GM20431 (cell line): ENCODE measurements at regions not wholly inside any gene's neighbourhood (a gene's known extent, or its start where the extent isn't known, plus 50 kb on each side); places are given as distances from the start of the nearest gene placed in this dataset.

Experiments used
- in situ Hi-C: fragments of 300-500 bp; cut with MseI, MboI; formaldehyde crosslinking; loops from one replicate; pipeline ENCODE4 v1.15.0; 2020; ENCODE audit warnings: low sequenced_read_pairs; ENCODE audit not compliant: unreplicated experiment

DNA sequence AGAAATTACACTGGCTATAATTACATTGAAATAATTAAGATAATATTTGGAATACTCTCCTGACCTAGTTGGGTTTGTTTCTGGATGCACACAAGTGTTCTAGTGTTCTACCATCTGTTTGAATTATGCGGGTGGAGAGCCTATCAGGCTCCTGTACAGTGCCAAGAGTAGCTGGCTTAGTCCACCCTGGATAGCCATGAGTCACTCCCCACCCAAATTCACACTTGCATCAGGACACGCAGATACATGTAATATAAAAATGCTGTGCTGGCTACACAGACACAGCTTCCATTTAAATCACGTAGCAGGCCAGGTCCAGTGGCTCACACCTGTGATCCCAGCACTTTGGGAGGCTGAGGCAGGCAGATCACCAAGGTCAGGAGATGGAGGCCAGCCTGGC, 686.2 kb upstream of the SLC35B3 start:
- in situ Hi-C loops: no loop called here

DNA sequence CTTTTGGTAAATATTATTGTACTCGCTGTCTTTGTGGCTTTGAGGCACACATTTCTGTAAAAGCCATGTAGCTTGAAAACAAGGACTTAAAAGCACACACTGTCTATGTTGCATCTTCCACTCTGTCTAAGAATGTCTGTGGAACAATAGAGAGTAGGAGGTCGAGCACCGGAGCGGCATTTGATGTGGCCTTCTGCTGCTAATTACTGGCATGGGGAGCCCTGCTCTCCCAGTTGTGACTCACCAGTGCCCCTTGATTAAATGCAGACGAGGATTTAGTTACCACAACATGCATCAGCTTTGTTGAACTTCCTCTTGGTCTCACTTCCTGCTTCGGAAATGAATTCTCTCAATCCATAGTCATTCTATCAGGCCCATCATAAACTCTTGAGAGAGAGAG, 680.7 kb upstream of the SLC35B3 start:
- in situ Hi-C loops: no loop called here

DNA sequence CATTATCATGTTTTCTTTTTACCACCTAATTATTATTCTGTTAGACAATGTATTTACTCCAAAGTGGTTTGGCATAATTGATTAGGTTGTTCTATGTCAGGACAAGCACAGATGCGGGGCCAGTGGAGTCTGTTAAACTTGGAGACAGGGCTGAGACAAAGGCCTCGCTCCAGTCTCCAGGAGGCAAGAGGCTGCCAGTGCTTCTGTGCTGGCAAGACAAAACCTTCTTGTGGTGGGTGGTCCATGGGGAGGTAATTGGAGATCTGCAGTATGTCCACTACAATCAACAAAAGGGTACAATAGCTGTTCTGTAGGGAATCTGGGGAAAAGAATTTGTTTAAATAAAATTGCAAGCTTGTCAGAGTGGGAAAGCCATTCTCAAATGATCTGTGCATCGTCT, 677.2 kb upstream of the SLC35B3 start:
- in situ Hi-C loops: no loop called here

DNA sequence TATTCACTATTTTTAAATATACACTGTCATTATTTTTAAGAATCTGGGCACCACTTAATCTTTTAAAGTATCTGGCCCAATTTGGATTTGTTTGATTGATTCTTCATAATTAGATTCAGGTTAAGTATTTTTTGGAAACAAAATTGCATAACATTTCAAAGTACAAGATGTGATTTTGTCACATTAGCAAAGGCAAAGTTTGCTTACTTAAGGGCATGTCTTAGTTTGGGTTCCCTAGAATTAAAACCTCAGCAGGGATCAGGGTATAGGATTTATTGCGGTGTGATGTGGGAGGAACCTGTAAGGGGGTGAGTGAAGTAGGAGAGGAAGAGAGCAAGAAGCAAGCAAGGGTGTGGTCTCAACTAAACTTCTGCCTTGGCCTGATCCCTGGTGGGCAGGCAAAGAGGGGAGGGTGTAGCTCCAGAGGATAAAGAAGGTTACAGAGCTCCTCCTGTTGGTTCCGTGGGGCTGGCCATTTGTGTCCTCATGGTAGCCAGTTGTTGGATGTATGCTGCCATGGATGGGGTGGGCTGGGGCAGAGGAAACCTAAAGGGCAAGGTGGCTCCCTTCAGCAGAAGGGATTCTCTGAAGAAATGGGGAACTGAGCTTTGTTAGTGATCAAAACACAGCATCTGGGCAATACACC, 668.7 kb upstream of the SLC35B3 start:
- in situ Hi-C loops: no loop called here

DNA sequence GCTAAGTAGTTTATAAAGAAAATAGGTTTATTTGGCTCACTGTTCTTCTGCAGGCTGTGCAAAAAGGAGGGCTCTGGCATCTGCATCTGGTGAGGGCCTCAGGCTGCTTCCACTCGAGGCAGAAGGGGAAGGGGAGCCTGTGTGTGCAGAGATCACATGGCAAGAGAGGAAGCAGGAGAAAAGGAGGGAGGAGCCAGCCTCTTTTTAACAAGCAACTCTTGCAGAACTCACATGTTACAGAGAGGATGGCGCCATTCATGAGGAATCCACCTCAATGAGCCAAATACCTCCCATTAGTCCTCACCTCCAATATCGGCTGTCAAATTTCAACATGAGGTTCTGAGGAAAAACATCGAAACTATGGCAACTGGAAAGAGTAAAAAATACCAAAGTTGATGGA, 666.6 kb upstream of the SLC35B3 start:
- in situ Hi-C loops: no loop called here

DNA sequence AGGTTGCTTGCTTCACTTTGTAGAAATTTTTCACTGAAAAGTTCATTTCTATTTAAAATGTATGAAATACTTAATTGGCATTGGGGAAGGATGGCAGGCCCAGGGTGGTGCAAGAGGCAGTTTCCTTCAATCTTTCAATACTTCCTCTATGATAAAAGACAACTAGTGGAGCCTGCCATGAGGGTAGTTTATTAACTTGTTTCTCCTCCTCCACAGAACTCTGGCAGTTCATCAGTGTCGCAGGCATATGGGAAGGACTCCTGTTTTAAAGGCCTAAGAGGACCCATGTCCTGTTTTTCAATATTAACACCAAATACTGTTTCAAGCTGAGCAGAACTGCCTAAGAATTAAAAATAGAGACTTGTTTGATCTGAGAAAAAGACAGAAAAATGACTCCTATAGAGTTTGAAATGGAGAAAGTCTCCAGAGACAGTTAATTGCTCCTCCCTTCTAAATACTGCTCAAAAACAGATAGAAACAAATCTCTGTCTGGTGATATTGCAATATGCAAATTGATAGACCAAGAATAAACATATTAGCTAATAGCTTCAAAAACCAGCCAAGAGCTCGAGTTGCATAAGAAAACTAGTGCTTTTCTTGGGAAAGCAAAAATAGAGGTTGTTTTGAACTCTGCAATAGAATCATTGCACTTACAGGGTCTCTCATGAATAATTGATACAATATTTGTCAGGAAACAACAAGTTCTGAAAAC, 665.7 kb upstream of the SLC35B3 start:
- in situ Hi-C loops: no loop called here

DNA sequence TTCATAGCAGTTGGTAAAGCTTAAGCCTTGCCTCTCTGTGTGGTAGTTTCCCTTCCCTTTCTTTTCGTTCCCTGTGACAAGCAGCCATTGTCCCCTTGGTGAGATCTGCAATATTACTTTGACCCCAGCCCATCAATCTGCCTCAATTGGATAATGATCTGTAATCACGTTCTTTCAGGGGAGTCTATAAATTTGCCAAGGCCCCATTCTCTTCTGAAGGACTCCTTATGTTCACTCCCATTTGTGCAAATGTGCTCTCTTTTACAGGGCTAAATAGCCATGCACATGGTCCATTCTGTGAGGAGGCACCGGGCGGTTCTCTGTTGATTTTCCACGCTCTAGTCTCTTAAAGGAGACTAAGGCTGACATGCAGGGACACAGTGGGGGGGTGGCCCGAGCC, 660.4 kb upstream of the SLC35B3 start:
- in situ Hi-C loops: no loop called here

DNA sequence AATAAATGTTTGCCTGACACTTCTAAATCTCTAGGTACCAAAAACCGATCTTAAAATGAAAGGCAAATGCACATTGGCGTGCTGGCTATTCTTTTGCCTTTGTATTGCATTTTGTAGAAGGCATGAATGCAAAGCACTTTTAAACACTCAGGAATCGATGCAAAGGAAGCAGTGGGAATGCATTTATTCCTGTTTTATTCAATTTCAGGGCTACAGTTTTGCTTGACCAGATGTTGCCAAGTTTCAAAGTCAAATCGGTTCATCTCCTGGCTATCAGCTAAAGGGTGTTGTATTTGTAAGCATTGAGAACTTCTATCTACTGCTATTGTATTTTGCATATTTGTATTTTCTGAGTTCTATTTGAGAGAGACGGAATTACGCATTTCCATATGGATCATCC, 659.8 kb upstream of the SLC35B3 start:
- in situ Hi-C loops: no loop called here

DNA sequence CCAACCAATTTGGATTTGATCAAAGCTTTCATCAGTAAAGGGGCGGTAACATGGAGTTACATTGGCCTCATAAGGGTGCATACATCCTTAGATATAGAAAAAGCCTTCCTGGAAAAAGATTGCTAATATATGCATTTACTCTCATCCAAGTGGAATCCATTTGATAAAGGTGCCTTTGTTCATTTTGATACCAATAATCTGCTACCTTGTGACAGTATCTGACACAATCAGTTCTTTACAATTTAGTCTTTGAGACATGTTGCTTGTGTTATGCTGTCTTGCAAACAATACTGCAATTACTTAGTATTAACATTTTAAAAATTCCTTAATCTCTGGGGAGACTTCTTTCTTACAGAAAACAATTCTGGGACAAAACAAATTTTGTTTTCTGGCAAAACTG, 654.4 kb upstream of the SLC35B3 start:
- in situ Hi-C loops: no loop called here

DNA sequence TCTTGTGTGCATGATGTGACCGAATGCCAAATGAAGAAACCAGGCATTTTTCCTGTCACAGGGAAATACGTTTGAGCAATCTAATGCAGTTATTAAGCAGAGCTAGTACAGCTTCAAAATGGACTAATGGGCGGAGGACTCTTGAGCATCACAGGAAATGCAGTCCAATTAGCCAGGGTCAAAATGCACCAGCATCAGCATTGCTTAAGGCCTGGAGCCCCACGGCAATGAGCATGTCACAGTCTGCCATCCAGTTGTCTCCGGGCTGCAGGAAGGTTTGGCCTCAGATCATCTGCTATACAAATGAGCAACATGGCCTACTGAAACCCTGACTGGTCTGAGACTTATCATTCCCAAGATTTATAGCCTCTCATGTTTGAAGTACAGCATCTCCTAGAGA, 652.1 kb upstream of the SLC35B3 start:
- in situ Hi-C loops: no loop called here

DNA sequence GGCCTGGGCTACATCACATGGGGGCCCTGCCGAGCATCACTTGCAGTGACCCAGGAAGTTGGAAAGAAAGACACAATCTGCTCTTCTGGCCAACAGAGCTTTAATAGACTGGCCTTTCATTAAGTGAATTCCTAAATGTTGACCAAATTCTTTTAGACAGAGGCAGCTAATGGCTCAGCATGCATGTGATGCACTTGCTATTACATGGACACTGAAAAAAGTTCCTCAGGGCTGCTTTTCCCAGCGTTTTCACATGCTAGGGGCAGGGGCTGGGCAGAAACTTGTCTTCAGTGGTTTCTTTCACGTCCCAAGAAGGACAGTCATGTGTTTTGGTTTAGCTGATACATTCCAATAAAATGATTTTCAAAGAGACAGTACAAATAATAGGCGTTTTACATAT, 651.0 kb upstream of the SLC35B3 start:
- in situ Hi-C loops: no loop called here

DNA sequence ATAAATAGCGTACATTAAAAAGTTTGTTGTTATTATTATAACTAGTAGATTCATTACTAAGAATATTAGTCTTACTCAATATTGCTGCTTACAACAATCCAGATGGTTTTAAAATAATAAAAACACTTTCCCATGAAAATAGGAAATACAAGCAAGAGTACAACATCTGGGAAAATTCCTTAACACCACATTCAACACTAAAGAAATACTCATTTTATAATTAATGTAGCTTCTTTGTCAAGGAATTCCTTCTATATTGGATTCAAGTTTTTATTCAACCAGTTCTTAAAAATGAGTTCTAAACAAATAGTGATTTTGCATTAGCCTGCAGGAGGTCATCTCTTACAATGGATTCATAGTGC, 650.3 kb upstream of the SLC35B3 start:
- in situ Hi-C loops: no loop called here

DNA sequence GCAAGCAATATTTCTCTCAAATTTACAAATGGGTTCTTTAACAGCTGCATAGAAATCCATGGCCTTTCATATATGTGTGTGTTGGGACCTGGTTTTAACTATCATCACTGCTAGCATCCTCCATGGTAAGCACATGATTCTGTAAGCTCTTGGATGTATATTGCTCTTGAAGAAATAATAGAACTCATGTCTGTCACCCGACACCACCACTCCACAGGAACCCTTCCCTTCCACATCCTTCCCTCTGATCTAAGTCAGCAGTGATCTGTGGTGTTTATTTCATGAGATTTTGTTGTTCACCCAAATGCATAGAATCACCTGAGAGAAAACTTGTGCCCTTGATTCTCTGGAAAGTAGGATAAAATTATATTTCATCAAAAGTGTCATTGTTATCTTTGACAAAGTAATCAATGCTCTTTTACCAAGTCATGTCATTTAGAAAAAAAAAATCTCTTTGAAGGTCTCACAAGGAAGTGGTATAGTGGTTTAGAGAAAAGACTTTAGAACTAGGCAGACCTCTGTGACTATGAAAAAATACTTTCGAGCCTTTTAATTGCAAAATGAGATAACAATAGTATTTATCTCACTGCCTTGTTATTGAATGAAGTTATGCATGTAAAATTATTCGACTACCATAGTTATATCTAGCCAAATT, 649.8 kb upstream of the SLC35B3 start:
- in situ Hi-C loops: no loop called here

DNA sequence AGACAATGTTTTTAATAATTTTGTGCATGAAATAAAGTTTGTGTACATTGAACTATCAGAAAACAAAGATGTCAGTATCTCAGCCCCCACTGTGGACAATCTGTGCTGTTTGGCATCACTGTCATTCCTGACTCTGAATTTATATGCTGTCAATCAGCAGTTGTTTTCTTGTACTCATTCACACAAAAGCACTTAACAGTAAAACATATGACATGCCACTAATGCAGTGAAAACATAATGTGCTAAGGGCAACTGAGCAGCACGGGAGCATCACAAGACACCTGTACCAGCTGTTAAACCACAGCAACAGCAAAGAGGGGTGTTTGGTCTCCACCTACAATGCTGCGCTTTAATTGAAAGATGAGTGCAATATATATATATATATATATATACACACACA, 647.8 kb upstream of the SLC35B3 start:
- in situ Hi-C loops: no loop called here

DNA sequence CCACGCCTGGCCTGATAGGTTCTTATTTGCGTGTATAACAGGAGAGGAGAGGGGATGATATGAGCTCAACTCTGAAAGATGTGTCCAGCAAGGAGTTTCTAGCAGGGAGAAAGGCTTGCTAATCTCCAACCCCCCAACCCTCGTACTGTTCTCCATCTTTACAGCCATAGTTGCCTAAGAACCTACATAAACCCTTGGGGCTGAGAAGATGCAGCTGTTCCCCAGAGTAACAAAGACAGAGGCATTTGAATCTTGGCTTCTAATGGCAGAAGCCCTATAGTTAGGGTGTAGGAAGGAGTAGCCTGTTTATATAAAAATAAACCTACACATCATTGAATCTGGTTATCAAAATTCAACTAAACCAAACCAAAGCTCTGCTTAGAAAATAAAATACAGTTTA, 631.4 kb upstream of the SLC35B3 start:
- in situ Hi-C loops: no loop called here

DNA sequence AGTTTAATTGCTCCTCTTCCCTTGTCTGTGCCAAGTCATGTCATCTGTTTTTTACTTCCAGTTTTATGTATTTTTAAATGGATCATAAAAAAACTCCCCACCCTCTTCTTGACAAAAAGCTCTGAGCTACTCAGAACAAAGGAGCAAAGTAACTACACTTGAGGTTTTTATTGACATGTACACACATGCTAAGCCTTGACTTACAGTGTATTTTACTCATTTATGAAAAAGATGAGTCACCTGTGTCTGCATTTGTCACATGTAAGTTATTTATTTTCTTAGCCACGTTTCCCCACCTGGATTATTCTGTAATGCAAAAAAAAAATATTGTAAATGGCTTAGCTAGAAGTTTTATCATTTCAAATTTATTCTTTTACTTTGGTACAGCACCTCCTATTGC, 628.8 kb upstream of the SLC35B3 start:
- in situ Hi-C loops: no loop called here

DNA sequence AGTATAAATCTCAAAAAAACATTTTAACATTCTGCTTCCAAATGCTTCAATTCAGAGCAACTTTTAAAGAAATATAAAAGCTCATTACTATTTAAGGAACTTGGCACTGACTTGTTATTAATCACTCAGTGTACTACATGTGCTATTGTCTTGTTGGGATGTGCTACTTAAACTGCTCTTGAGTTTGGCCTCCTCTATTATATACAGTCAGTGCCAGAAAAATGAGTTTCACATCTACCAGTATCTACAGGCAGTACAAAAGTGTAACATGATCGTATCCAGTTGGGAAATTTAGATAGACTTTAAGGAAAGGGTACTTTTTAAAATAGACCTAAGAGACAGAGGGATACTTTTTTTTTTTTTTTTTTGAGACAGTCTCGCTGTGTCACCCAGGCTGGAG, 627.3 kb upstream of the SLC35B3 start:
- in situ Hi-C loops: no loop called here

DNA sequence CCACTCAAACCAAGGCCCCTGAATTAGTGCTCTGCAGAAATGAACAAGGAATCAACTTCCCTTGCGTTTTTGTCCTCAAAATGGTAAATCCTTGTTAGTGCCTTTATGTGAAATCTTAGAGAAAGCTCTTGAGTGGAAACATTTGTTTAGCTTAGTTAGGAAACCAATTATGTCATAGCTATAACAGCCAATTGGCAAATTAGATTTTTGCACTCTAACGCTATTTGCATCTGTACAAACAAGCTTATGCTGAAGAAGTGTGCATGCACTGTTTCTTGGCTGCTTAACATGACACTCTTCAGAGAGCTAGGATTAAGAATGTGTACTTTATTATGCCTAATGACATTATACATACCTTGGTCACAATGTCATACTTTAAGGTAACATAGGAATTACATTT, 622.6 kb upstream of the SLC35B3 start:
- in situ Hi-C loops: no loop called here

DNA sequence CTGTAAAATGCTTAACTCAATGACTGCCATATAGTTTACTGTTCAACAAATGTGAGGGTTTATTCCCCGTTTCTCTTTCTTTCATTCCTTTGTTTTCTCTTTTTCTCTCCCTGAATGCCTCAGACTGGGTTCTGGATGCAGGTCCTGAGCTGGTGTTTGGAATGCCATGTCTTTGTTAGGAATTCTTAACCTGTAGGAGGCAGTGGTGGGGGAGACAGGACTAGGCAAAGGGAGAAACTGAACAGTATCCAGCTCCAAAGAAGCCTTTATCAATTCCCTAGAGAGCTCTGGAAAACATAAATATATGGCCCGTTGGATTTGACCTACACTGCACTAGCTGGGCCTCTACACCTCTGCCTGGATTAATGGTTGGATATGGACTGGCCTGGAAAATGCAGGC, 621.2 kb upstream of the SLC35B3 start:
- in situ Hi-C loops: no loop called here

DNA sequence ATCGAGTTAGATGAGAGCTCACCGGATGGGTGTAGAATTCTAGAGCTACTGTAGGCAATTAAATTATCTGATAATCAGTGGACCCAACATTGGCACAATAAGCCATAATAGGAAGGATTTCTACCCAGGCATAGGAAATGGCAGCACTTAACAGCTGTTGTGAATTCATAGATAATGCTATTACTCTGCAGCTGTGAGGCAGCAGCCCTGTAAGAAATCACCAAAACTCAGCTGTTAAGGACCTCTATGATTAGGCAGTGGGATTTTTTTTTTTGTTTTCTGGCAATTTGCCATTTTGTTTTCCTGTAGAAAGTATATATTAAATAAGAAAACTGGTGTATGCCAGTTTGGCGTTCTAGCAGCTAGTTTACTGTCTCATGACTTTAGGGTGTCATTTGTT, 609.1 kb upstream of the SLC35B3 start:
- in situ Hi-C loops: no loop called here

DNA sequence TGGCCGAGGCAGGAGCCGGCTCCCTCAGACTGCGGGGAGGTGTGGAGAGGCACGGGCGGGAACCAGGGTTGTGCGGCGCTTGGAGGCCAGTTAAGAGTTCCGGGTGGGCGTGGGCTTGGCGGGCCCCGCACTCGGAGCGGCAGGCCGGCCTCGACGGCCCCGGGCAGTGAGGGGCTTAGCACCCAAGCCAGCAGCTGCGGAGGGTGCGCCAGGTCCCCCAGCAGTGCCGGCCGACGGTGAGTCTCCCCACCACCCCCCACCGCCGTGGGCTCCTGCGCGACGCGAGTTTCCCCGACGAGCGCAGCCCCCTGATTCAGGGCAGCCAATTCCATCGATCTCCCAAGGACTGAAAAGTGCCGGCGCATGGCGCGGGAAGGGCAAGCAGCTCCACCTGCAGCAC, 605.4 kb upstream of the SLC35B3 start:
- in situ Hi-C loops: no loop called here

DNA sequence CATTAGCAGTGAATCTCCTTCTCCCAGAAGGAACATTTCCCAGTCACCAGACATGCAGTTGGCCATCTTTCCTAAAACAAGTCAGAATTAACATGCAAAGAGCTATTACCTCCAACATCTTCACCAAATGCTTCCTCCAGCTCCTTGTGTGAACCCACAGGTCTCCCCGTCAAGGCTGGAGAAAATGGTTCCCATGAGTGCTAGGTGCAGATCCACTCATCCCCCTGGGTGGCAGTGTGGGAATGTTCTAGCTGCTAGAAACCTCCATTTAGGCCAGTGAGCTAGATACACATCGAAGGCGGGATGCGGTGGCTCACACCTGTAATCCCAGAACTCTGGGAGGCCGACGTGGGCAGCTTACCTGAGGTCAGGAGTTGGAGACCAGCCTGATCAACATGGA, 603.9 kb upstream of the SLC35B3 start:
- in situ Hi-C loops: no loop called here
